ENCODE measurements at regions not wholly inside any gene's neighbourhood (a gene's known extent, or its start where the extent isn't known, plus 50 kb on each side); places are given as distances from the start of the nearest gene placed in this dataset.

- DNase-seq (ENCODE audit: low read depth, low spot score) = no peak
- in situ Hi-C loops (cut with HindIII; ENCODE audit: low pct_unique_long_range_greater_than_20kb, low sequenced_read_pairs) = no loop called here
Measured at GRCh38 chr6:15974817-15975216, 154.1 kb upstream of the MYLIP start.

- in situ Hi-C loops (cut with HindIII; ENCODE audit: low pct_unique_long_range_greater_than_20kb, low sequenced_read_pairs) = no loop called here
- no peak for DNase-seq (ENCODE audit: low read depth, low spot score)
Measured at GRCh38 chr6:15970517-15970916, 158.4 kb upstream of the MYLIP start.

- no peak for DNase-seq (ENCODE audit: low read depth, low spot score)
- in situ Hi-C loops (cut with HindIII; ENCODE audit: low pct_unique_long_range_greater_than_20kb, low sequenced_read_pairs) = no loop called here
Measured at GRCh38 chr6:15969236-15969778, 159.6 kb upstream of the MYLIP start.

- DNase-seq (ENCODE audit: low read depth, low spot score) = no peak
- in situ Hi-C loops (cut with HindIII; ENCODE audit: low pct_unique_long_range_greater_than_20kb, low sequenced_read_pairs) = no loop called here
Measured at GRCh38 chr6:15968519-15968918, 160.4 kb upstream of the MYLIP start.

GRCh38 chr6:15966000-15966520 lies 162.8 kb upstream of the MYLIP start:
- in situ Hi-C loops (cut with HindIII; ENCODE audit: low pct_unique_long_range_greater_than_20kb, low sequenced_read_pairs) = no loop called here
- no peak for DNase-seq (ENCODE audit: low read depth, low spot score)

GRCh38 chr6:15962449-15962764 lies 166.5 kb upstream of the MYLIP start:
- DNase-seq (ENCODE audit: low read depth, low spot score) = no peak

GRCh38 chr6:15961635-15962448 lies 167.0 kb upstream of the MYLIP start:
- in situ Hi-C loops (cut with HindIII; ENCODE audit: low pct_unique_long_range_greater_than_20kb, low sequenced_read_pairs) = no loop called here
- no peak for DNase-seq (ENCODE audit: low read depth, low spot score)

More at GRCh38 chr6:15962449-15962764, 166.5 kb upstream of the MYLIP start:
- in situ Hi-C loops (cut with HindIII; ENCODE audit: low pct_unique_long_range_greater_than_20kb, low sequenced_read_pairs) = no loop called here

GRCh38 chr6:15960740-15961634 lies 167.9 kb upstream of the MYLIP start:
- in situ Hi-C loops (cut with HindIII; ENCODE audit: low pct_unique_long_range_greater_than_20kb, low sequenced_read_pairs) = no loop called here
- DNase-seq (ENCODE audit: low read depth, low spot score) = peak; percentile 25

GRCh38 chr6:15957655-15958169 lies 171.2 kb upstream of the MYLIP start:
- in situ Hi-C loops (cut with HindIII; ENCODE audit: low pct_unique_long_range_greater_than_20kb, low sequenced_read_pairs) = no loop called here
- no peak for DNase-seq (ENCODE audit: low read depth, low spot score)

GRCh38 chr6:15956205-15957106 lies 172.4 kb upstream of the MYLIP start:
- in situ Hi-C loops (cut with HindIII; ENCODE audit: low pct_unique_long_range_greater_than_20kb, low sequenced_read_pairs) = no loop called here
- no peak for DNase-seq (ENCODE audit: low read depth, low spot score)

- in situ Hi-C loops (cut with HindIII; ENCODE audit: low pct_unique_long_range_greater_than_20kb, low sequenced_read_pairs) = no loop called here
- DNase-seq (ENCODE audit: low read depth, low spot score) = no peak
Measured at GRCh38 chr6:15955484-15955883, 173.4 kb upstream of the MYLIP start.

GRCh38 chr6:15953152-15953880 lies 175.6 kb upstream of the MYLIP start:
- peak; percentile 89 for DNase-seq (ENCODE audit: low read depth, low spot score)

GRCh38 chr6:15952231-15953151 lies 176.4 kb upstream of the MYLIP start:
- in situ Hi-C loops (cut with HindIII; ENCODE audit: low pct_unique_long_range_greater_than_20kb, low sequenced_read_pairs) = no loop called here
- DNase-seq (ENCODE audit: low read depth, low spot score) = no peak

More at GRCh38 chr6:15953152-15953880, 175.6 kb upstream of the MYLIP start:
- in situ Hi-C loops (cut with HindIII; ENCODE audit: low pct_unique_long_range_greater_than_20kb, low sequenced_read_pairs) = no loop called here

- no peak for DNase-seq (ENCODE audit: low read depth, low spot score)
- in situ Hi-C loops (cut with HindIII; ENCODE audit: low pct_unique_long_range_greater_than_20kb, low sequenced_read_pairs) = no loop called here
Measured at GRCh38 chr6:15950962-15951569, 177.8 kb upstream of the MYLIP start.

GRCh38 chr6:15949982-15950381 lies 178.9 kb upstream of the MYLIP start:
- in situ Hi-C loops (cut with HindIII; ENCODE audit: low pct_unique_long_range_greater_than_20kb, low sequenced_read_pairs) = no loop called here
- peak; percentile 39 for DNase-seq (ENCODE audit: low read depth, low spot score)
